Left renal cortex interstitium (tissue), 4 donors: ENCODE measurements at regions not wholly inside any gene's neighbourhood (a gene's known extent, or its start where the extent isn't known, plus 50 kb on each side); places are given as distances from the start of the nearest gene placed in this dataset.
"Not testable (repeated sequence)": the region's sequence is repeated elsewhere in the genome, so short reads cannot be mapped to it uniquely, and the experiment has no call there.

Experiments used
- DNase-seq, 4 donors: peaks; one replicate each; pipeline ENCODE4 v3.0.0-alpha.2; 2013; ENCODE audit warnings: low read depth in 4 of 4, low spot score in 2 of 4, missing footprints in 1 of 4

DNA sequence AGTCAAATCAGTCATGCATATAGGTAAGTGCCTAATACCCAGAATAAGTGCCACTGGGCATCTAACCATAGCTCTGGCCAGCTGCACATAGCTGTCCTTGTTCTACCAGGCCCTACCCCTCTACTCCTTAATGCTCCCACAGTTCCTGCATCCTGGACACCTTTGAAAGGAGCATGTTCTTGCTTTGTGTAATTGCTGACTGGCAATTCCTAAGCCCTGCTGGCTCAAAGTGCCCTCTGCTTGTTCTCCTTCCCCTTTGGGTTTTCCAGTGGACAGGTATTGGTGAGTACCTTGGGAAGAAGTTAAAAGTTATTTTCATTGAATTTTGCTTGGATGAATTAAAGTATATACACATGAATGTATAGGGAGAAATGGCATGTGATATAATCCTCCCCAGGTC is 516.4 kb downstream of the ETNK1 start:
- DNase-seq: no peak

DNA sequence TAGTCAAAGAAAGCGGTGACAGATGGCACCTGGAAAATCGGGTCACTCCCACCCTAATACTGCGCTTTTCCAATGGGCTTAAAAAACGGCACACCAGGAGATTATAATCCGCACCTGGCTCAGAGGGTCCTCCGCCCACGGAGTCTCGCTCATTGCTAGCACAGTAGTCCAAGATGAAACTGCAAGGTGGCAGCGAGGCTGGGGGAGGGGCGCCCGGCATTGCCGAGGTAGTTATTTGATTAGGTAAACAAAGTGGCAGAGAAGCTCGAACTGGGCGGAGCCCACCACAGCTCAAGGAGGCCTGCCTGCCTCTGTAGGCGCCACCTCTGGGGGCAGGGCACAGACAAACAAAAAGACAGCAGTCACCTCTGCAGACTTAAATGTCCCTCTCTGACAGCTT is 521.1 kb downstream of the ETNK1 start:
- DNase-seq: not testable (repeated sequence)

DNA sequence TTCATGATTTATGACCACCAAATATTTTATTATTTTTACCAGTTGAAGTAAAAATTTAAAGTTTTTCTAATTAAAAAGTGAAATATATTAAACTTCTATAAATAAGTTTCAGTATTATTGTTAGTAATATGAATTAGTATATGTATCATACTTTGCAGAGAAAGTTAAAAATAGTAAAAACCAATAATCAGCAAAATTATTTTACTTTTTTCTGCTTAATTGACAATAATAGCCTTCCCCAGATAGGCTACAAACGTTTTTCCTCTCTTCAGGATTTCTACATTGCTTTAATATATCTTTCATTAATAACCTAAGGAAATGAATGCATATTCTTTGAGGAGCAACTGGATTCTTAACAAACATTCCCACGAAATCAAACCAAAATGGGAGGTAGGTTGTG is 543.5 kb downstream of the ETNK1 start:
- no peak for DNase-seq

DNA sequence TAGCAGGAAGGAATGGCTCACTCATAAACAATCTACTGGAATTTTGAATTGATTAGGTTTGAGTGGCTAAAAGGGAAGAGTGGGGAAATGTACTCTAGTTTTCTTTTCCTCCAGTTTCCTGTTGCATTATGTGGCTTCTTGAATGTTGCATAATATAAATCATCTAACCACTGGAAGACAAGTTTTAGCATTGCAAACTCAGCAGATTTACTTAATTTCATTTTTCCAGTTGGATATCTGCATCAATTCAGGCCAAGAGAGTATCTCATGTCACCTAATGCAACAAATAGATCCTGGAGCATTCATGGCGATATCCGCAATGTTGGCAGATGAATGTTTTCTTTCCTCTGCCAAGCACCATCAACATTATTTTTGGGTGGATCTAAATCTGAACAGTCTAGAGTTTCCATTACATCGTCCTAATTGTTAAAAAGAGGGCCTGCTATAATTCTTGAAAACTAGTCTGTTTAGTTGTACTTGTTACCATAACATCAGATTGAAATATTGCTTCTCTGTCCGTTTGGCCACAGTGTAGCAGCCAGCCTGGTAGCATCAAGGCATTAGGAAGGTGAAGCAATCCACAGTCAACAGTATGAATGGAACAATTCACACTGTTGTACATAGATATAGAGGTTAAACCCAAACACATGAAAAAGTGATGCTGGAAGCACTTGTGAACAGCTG is 544.2 kb downstream of the ETNK1 start:
- no peak for DNase-seq

DNA sequence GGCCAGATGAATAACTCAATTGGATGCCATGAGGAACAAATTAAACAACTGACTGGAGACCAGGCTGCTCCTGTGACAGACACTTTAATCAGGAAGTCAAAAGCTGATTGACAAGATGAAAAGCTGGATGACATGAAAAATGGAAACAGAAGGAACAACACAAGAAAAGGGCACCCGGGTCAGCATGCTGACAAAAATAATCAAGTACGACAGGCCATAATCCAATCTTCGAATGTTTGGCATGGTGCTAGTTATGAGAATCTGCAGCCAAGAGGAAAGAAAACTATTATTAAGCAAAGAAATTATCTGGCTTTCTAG is 544.7 kb downstream of the ETNK1 start:
- no peak for DNase-seq

- DNase-seq: no peak
Observed at GRCh38 chr12:23174917-23175316, 549.9 kb downstream of the ETNK1 start.

- DNase-seq: no peak
Observed at GRCh38 chr12:23185346-23185745, 560.4 kb downstream of the ETNK1 start.

GRCh38 chr12:23186950-23187349 is 562.0 kb downstream of the ETNK1 start:
- DNase-seq: no peak

DNA sequence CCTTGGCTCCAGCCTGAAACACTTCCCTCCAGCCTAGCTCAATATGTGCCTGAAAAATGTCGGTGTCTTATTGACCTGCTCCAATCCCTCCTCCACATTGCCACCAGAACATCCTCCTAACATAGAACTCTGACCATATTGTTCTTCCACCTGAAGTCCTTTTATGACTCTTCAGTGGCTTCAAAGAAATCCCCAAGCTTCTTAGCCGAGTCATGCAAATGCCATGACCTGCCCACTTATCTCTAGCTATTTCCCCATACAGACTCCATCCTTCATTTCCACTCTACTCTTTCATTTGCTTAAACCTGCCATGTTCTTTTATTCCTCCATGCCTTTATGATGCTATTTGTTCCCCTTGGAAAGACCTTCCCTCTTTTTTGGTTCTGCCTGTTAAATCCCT is 568.6 kb downstream of the ETNK1 start:
- no peak for DNase-seq

DNA sequence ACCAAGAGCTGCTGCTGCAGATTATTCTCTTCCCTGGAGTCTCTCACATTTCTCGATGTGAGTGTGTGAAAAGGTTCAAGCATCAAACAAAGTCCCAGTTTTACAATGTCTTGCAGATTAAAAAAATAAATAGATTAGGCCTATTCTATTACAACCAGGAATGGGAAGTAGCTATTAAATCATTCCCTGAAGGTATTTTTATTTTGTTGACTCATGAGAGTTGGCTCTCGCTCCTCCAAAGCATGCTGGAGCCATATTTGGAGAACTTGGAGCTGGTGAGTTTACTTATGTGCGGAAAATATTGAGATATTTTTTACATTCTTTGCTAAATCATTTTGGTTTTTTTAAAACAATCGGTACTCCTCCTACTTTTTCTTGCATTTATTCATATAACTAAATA is 572.3 kb downstream of the ETNK1 start:
- no peak for DNase-seq

DNA sequence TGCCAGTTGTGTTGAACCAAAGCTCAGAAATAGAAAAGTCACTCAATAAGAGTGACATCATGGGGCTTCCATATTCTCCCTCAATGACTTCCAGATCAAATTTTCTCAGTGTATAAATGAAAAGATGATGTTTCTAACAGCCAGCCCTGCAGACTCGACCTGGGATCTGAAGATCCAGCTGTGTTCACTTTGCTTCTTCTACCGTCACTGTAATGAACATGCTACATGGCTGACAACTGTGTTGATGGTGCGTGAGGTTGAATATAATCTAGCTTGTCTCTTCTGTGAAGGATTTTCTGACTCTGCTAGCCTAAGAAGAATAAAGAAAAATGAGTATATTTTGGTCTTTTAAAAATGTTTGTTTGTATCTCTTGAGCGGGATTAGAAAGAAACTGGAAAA is 577.8 kb downstream of the ETNK1 start:
- no peak for DNase-seq

- DNase-seq: peak in 1 of 4 donors; percentile 29
Observed at GRCh38 chr12:23204933-23205778, 580.2 kb downstream of the ETNK1 start.

DNA sequence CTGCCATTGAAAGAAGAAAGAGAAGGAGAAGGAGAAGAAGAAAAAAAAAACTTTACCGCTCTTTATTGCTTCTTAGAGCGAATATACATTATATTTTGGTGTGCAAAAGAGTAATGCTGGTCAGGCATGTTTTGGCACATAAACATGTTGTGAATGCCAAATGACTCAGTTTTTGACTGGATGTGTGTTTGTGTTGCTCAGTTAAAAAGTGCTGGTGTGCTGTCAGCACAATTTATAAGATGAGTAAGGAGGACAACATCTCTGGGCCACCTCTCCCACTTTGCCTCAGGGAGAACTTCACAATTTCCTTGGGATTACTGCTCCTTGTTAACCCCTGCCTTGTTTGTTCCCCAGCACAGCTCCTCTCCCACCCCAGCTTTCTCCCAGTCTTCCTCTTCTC is 584.8 kb downstream of the ETNK1 start:
- DNase-seq: no peak

DNA sequence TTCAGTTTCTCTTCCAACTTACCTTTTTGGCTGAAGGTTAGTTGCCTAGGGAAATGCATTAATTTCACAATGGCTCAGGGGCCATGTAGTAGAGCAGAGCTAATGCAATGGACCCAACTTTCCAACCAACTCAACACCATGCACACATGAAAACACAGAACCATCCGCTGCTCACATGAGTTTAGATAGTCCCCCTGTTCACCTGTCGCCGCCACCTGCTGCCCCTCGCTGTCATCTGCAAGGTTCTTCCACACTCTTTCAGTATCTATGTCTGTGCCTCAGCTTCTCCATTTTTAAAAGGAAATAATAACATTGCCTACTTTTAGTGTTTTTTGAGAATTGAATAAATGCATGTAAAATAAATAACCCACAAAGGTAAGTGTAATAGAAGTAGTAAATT is 585.6 kb downstream of the ETNK1 start:
- no peak for DNase-seq

GRCh38 chr12:23211384-23212320 is 586.7 kb downstream of the ETNK1 start:
- DNase-seq: no peak

DNA sequence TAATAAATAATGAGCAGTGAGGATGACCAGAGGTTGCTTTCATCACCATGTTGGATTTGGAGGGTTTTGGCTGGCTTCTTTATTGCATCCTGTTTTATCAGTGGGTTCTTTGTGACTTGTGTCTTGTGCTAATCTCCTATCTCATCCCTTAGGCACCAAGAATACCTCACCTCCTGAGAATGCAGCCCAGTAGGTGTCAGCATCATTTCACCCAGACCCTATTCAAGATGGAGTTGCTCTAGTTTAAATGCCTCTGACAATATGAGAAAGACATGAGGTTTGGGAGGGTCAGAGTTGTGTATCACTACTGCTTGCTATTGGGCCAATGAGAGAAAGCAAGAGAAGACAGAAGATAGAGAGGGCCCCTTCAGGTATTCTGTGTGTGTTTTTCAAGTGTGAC is 592.2 kb downstream of the ETNK1 start:
- no peak for DNase-seq

- peak; percentile 36 to 67 (median 54) for DNase-seq
Observed at GRCh38 chr12:23217667-23218066, 592.7 kb downstream of the ETNK1 start.

- no peak for DNase-seq
Observed at GRCh38 chr12:23221066-23221465, 596.1 kb downstream of the ETNK1 start.

DNA sequence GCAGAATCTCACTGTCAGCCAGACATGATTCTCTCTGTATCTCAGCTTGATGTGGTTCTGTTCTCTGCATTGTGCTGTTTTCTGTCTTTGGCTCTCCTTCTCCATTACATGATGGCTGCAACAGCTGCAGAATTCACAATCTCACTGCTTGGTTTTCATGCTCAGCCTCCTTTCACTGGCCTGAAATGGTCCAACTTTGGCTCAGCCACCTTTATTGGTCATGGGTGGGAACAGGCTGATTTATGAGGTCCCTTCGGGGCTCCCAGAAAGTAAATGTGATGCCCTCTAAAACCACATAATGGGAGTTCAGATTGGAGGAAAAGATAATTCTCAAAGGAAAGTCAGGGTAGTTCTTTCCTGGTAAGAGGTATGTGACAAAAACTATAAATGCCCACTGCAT is 597.0 kb downstream of the ETNK1 start:
- no peak for DNase-seq

DNA sequence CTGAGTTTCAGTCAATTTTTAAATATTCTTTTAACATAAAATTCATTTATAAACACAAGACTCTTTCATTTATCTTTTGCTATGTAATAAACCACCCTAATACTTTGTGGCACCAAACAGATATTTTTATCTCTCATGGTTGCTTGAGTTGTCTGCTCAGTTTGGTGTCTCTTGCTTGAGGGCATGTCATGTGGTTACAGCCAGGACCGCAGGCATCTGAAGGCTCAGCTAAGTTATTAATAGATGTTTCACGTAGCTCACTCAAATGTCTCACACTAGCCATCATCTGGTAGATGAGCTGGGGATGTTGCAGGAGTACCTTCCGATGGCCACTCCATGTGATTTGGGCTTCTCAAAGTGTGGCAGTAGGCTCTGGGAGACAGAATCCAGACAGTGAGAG is 597.8 kb downstream of the ETNK1 start:
- no peak for DNase-seq

DNA sequence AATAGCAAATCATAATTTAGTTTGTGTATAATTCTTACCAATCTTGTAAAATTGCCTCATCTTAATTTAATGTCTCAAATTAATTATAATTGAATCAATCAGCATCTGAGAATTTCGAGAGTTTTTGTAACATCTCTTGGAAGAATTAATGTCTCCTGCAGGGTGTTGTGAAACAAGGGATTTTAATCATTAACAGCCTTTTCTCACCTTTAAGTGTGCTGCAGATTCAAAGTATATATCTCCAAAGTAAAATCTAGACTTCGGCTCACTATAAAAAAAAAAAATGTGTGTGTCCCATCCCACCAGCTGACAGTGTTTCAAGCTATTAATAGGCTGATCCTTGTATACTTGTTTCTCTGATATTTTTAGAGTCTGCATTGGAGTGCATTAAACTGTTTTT is 603.1 kb downstream of the ETNK1 start:
- DNase-seq: no peak
